ENCODE measurements at regions not wholly inside any gene's neighbourhood (a gene's known extent, or its start where the extent isn't known, plus 50 kb on each side); places are given as distances from the start of the nearest gene placed in this dataset.
A peak's percentile ranks its signal among the peaks of the same experiment; 100 is the strongest.

DNA sequence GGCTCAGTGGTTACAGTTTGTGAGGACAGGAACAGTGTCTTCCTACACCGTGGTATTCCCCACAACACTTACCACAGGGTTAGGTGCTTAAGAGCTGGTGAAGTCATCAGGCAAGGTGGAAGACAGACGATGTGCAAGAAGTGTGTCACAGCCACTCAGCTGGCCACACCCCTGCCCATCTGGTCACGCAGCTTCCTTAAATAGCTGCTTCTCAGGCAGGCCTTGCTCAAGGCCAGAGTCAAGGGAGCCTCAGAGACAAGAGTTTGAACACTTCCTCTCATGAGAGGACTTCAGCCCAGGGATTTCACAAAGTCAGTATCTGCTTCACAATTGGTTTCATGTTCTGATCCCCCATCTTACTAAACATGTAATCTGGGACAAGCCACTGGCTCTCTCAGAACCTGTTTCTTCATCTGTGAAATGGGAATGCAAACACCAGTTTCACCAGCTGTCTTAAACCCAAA is 80.3 kb upstream of the FRY start:
- Histone ChIP-seq H4K20me1 (ENCODE audit: insufficient read depth) (no peaks in the 10 kb centered on the region), H3K27me3 (ENCODE audit: insufficient read depth, low read depth) (no peaks in the 10 kb centered on the region), H3K36me3 (ENCODE audit: low read depth) (no peaks in the 10 kb centered on the region), H2AFZ (0 out of 2 replicates have a peak overlapping the region, but pooled peaks have one; percentile 2), H3K9me2 (ENCODE audit: insufficient read depth) (no peaks in the 10 kb centered on the region), H3F3A (ENCODE audit: insufficient read depth, low read depth) (peaks cover 2% of the 10 kb centered on the region; the same call in 1 of the 2 replicates), H3K9me3 (ENCODE audit: insufficient read depth, low read depth) (no peaks in the 10 kb centered on the region), H3K79me2 (ENCODE audit: low read depth) (no peaks in the 10 kb centered on the region), H3K4me1 (replicated peaks; ENCODE audit: insufficient read depth) (peaks cover 20% of the 10 kb centered on the region; the same call in 1 of the 2 replicates), H3K4me3 (no peak overlapping the region), H3K27ac (0 out of 2 replicates have a peak overlapping the region, but pooled peaks have one; percentile 5), H3K4me2 (peak overlapping the region; percentile 5; the same call in 1 of the 2 replicates)
- ChIA-PET CTCF (no interaction called here), POLR2A (ENCODE audit: unreplicated experiment) (no interaction called here)
- intact Hi-C loops (cut with micrococcal nuclease; ENCODE audit: unreplicated experiment): no loop called here
- TF ChIP-seq CTCF (conservative IDR thresholded peaks at IDR 0.05) (no peak), EZH2 (IDR thresholded peaks at IDR 0.05; ENCODE audit: low read depth) (no peak)
- DNase-seq: peak; percentile 45 to 76
- BruUV-seq (replicated peaks): no TSS peak

DNA sequence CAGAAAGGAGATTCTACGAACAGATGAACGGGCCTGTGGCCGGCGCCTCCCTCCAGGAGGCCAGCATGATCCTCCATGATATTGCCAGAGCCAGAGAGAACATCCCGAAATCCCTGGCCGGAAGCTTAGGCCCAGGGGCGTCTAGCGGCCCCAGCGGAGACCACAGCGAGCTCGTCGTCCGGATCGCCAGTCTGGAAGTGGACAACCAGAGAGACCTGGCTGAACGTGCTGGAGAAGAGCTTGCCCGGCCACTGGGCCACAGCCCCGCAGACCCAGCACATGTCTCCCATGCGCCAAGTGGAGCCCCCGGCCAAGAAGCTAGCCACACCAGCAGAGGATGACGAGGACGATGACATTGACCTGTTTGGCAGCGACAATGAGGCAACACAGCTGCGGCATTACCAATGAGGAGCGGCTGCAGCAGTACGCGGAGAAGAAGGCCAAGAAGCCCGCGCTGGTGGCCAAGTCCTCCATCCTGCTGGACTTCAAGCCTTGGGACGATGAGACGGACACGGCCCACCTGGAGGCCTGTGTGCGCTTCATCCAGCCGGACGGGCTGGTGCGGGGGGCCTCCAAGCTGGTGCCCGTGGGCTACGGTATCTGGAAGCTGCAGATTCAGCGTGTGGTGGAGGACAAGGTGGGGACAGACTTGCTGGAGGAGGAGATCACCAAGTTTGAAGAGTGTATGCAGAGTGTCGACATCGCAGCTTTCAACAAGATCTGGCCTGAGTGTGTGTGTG is 78.8 kb upstream of the FRY start:
- peaks cover 14% of the 10 kb centered on the region; the same call in 1 of the 2 replicates for H3K4me1 ChIP-seq (replicated peaks; ENCODE audit: insufficient read depth)
- intact Hi-C loops (cut with micrococcal nuclease; ENCODE audit: unreplicated experiment): no loop called here
- TF ChIP-seq EZH2 (IDR thresholded peaks at IDR 0.05; ENCODE audit: low read depth): no peak
- no peak for TF ChIP-seq CTCF (conservative IDR thresholded peaks at IDR 0.05)
- POLR2A ChIA-PET (ENCODE audit: unreplicated experiment): no interaction called here
- DNase-seq: no peak
- no peaks in the 10 kb centered on the region for H4K20me1 ChIP-seq (ENCODE audit: insufficient read depth)
- H3F3A ChIP-seq (ENCODE audit: insufficient read depth, low read depth): no peaks in the 10 kb centered on the region
- no TSS peak for BruUV-seq (replicated peaks)
- H3K27me3 ChIP-seq (ENCODE audit: insufficient read depth, low read depth): no peaks in the 10 kb centered on the region
- H3K4me2 ChIP-seq: no peak overlapping the region
- CTCF ChIA-PET: no interaction called here
- H3K27ac ChIP-seq: no peak overlapping the region
- peaks cover 2% of the 10 kb centered on the region; the same call in 1 of the 2 replicates for H3K9me3 ChIP-seq (ENCODE audit: insufficient read depth, low read depth)
- H3K4me3 ChIP-seq: no peak overlapping the region
- no peaks in the 10 kb centered on the region for H3K79me2 ChIP-seq (ENCODE audit: low read depth)
- no peak overlapping the region for H2AFZ ChIP-seq
- no peaks in the 10 kb centered on the region for H3K36me3 ChIP-seq (ENCODE audit: low read depth)
- no peaks in the 10 kb centered on the region for H3K9me2 ChIP-seq (ENCODE audit: insufficient read depth)

DNA sequence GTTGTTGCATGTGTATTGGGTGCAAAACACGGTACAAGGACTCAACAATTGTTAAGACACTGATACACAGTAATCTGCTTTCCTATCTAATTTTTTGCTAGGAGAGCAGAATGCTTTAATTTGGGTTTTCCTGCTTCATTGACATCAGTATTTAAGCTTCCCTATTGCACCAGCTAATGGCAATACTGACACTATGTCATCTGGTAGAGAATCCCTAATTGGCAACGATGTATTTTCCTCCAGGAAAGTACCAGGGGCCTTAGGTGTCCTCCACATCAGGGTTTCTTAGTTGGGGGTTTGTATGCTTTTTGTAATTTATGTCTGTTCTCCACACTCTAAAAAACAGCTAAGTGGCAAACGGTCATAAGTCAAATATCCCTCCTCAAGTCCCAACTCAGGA is 76.5 kb upstream of the FRY start:
- H3K79me2 ChIP-seq (ENCODE audit: low read depth): no peaks in the 10 kb centered on the region

More for the DNA sequence above, 76.5 kb upstream of the FRY start:
- no peaks in the 10 kb centered on the region for H3K9me2 ChIP-seq (ENCODE audit: insufficient read depth)
- ChIA-PET CTCF (no interaction called here), POLR2A (ENCODE audit: unreplicated experiment) (no interaction called here)
- intact Hi-C loops (cut with micrococcal nuclease; ENCODE audit: unreplicated experiment): no loop called here
- no peaks in the 10 kb centered on the region for H3K36me3 ChIP-seq (ENCODE audit: low read depth)
- no peaks in the 10 kb centered on the region for H4K20me1 ChIP-seq (ENCODE audit: insufficient read depth)
- H2AFZ ChIP-seq: no peak overlapping the region
- no peak overlapping the region for H3K4me3 ChIP-seq
- H3F3A ChIP-seq (ENCODE audit: insufficient read depth, low read depth): no peaks in the 10 kb centered on the region
- no peak overlapping the region for H3K4me2 ChIP-seq
- H3K9me3 ChIP-seq (ENCODE audit: insufficient read depth, low read depth): peaks cover 4% of the 10 kb centered on the region; the same call in 1 of the 2 replicates
- no TSS peak for BruUV-seq (replicated peaks)
- H3K4me1 ChIP-seq (replicated peaks; ENCODE audit: insufficient read depth): peaks cover 14% of the 10 kb centered on the region; the same call in 1 of the 2 replicates
- no peak overlapping the region for H3K27ac ChIP-seq
- no peaks in the 10 kb centered on the region for H3K27me3 ChIP-seq (ENCODE audit: insufficient read depth, low read depth)
- DNase-seq: no peak
- TF ChIP-seq EZH2 (IDR thresholded peaks at IDR 0.05; ENCODE audit: low read depth) (no peak), CTCF (conservative IDR thresholded peaks at IDR 0.05) (no peak)

All from PC-9 (cell line).